Thyroid gland (tissue), 4 donors: ENCODE measurements at regions not wholly inside any gene's neighbourhood (a gene's known extent, or its start where the extent isn't known, plus 50 kb on each side); places are given as distances from the start of the nearest gene placed in this dataset.
"Not testable (repeated sequence)": the region's sequence is repeated elsewhere in the genome, so short reads cannot be mapped to it uniquely, and the experiment has no call there.

ENCODE experiments used
- DNase-seq, 2 donors: peaks; one replicate each; pipeline ENCODE4 v3.0.0-alpha.2; 2019
- H3K27ac ChIP-seq, 3 donors: fragments of 200-600 bp; sonication (generic); 1 replicate in 2 of 3; 2 replicates in 1 of 3; pipeline ENCODE4 v1.5.1; 2016 to 2019; ENCODE audit warnings: mild to moderate bottlenecking in 1 of 3, moderate library complexity in 1 of 3
- H3K27me3 ChIP-seq: fragments of 200-600 bp; sonication (generic); one replicate; pipeline ENCODE4 v1.5.1; 2019
- H3K36me3 ChIP-seq, 2 donors: fragments of 200-600 bp; sonication (generic); one replicate each; pipeline ENCODE4 v1.5.1; 2016 to 2019
- H3K4me1 ChIP-seq, 2 donors: fragments of 200-600 bp; sonication (generic); one replicate each; pipeline ENCODE4 v1.5.1; 2017 to 2019
- H3K4me3 ChIP-seq, 3 donors: fragments of 200-600 bp; sonication (generic); replicated peaks in 1 of 3; 1 replicate in 2 of 3; 2 replicates in 1 of 3; pipeline ENCODE4 v1.5.1; 2016; ENCODE audit warnings: mild to moderate bottlenecking in 1 of 3
- H3K9me3 ChIP-seq: fragments of 200-600 bp; sonication (generic); one replicate; pipeline ENCODE4 v1.5.1; 2017
- CTCF ChIP-seq, 6 experiments: fragments of 200-600 bp in 3 of 6; fragments of 450-650 bp in 3 of 6; sonication (generic) in 3 of 6; IDR thresholded peaks; one replicate each; pipeline ENCODE4 v1.5.1; 2016 to 2019; ENCODE audit warnings: antibody characterized with exemption in 6 of 6, mild to moderate bottlenecking in 2 of 6, inconsistent platforms in 1 of 6, moderate library complexity in 1 of 6
- WGBS, 2 donors: methylation state at CpG; one replicate each; pipeline ENCODE4 v1.1.5; 2017; 5-methylcytosine and 5-hydroxymethylcytosine counted together
- intact Hi-C: fragments of 100-400 bp; cut with DNase I; formaldehyde crosslinking; loops from one replicate; pipeline ENCODE4 v1.15.1; 2023

GRCh38 chr1:206380163-206380790, 90.0 kb upstream of the IKBKE start:
- H3K4me3 ChIP-seq, H3K4me1 ChIP-seq, H3K27me3 ChIP-seq, H3K9me3 ChIP-seq, H3K27ac ChIP-seq, H3K36me3 ChIP-seq, intact Hi-C loops, DNase-seq: not testable (repeated sequence)
- 56 to 89% methylated on average over 1 of the region's 4 CpGs for WGBS, 2 donors

- H3K4me3 ChIP-seq, H3K9me3 ChIP-seq, intact Hi-C loops, H3K36me3 ChIP-seq, H3K27me3 ChIP-seq, H3K4me1 ChIP-seq: not testable (repeated sequence)
- peak in 1 of 2 donors; percentile 2 for DNase-seq
- 60 to 90% methylated on average over 1 of the region's 7 CpGs for WGBS, 2 donors
- H3K27ac ChIP-seq: peak overlapping the region in 1 of 3 donors; percentile 46
Measured at GRCh38 chr1:206380791-206381610, 89.3 kb upstream of the IKBKE start.

- intact Hi-C loops, H3K27ac ChIP-seq, H3K36me3 ChIP-seq, H3K27me3 ChIP-seq, H3K9me3 ChIP-seq, H3K4me3 ChIP-seq, H3K4me1 ChIP-seq: not testable (repeated sequence)
- peak; percentile 5 to 12 for DNase-seq
- TF ChIP-seq CTCF (IDR thresholded peaks at IDR 0.05): peak in 3 of 6 experiments; percentile 14 to 41 (median 27)
- 85 to 93% methylated on average over 3 to 5 of the region's 11 CpGs for WGBS, 2 donors
Measured at GRCh38 chr1:206384029-206384807, 86.1 kb upstream of the IKBKE start.

DNA sequence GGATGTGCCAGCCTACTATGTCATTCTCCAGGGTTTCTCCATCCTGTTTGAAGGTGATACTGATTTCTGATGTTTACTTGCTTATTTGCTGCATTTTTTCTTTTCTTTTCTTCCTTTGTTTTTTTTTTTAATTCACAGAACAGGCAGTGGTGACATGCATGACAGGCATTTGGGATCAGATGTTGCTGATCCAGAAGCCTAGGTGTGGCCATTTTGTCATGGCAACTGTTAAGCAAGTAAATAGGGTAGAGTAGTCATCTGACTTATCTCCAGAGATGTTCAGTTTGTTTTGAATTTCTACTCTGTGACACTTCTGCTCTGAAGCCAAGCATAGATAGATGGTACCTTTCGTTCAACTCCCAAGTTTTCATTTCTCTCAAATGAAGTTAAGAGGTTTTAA, 85.4 kb upstream of the IKBKE start:
- 91 to 93% methylated on average over 1 of the region's 1 CpG for WGBS, 2 donors
- intact Hi-C loops, DNase-seq, H3K36me3 ChIP-seq, H3K4me3 ChIP-seq, H3K9me3 ChIP-seq, H3K27me3 ChIP-seq, H3K4me1 ChIP-seq, H3K27ac ChIP-seq: not testable (repeated sequence)

GRCh38 chr1:206387631-206388030, 82.6 kb upstream of the IKBKE start:
- no CpG with 5 or more reads among the region's 5 CpGs for WGBS, 2 donors
- H3K36me3 ChIP-seq, H3K4me1 ChIP-seq, intact Hi-C loops, H3K27ac ChIP-seq, DNase-seq, H3K9me3 ChIP-seq, H3K4me3 ChIP-seq, H3K27me3 ChIP-seq: not testable (repeated sequence)

DNA sequence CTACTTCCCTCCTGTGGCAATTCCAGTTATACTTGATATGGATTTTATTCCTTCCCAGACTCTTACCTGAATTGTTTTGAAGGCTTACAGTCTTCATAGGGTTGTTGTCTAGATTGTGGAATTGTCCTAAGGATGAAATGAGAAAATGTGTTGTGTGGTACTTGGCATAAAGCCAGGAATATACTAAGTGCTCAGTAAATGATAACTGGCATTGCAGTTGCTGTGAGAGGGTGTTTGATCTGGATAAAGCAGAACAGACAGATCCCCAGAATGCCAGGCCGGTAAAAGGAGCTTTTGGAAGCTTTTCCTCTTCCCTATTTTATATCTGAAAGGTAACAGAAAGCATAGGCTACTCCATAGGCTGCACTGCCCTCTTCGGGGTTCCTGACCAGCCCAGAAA, 78.4 kb upstream of the IKBKE start:
- H3K9me3 ChIP-seq, DNase-seq, H3K27me3 ChIP-seq, H3K4me3 ChIP-seq, intact Hi-C loops, H3K4me1 ChIP-seq, H3K27ac ChIP-seq, H3K36me3 ChIP-seq: not testable (repeated sequence)
- 94 to 100% methylated on average over 1 of the region's 2 CpGs for WGBS, 2 donors

- H3K4me3 ChIP-seq, H3K36me3 ChIP-seq, H3K9me3 ChIP-seq, DNase-seq, intact Hi-C loops, H3K4me1 ChIP-seq, H3K27me3 ChIP-seq, H3K27ac ChIP-seq: not testable (repeated sequence)
- WGBS, 2 donors: 43% methylated on average over 3 of the region's 6 CpGs; no CpG with 5 or more reads in 1 of the 2 donors
Measured at GRCh38 chr1:206397501-206397900, 72.8 kb upstream of the IKBKE start.

- intact Hi-C loops, H3K36me3 ChIP-seq, H3K4me1 ChIP-seq, H3K27ac ChIP-seq, H3K27me3 ChIP-seq, H3K9me3 ChIP-seq, H3K4me3 ChIP-seq: not testable (repeated sequence)
- WGBS, 2 donors: 38 to 75% methylated on average over 2 to 3 of the region's 3 CpGs
- peak; percentile 51 to 61 for DNase-seq
Measured at GRCh38 chr1:206398261-206398660, 72.0 kb upstream of the IKBKE start.

- H3K27ac ChIP-seq: peak overlapping the region in 1 of 3 donors; percentile 63
- intact Hi-C loops, H3K4me3 ChIP-seq, H3K4me1 ChIP-seq, H3K9me3 ChIP-seq, H3K36me3 ChIP-seq, H3K27me3 ChIP-seq: not testable (repeated sequence)
- peak; percentile 67 to 78 for DNase-seq
- 10% methylated on average over 2 of the region's 5 CpGs; no CpG with 5 or more reads in 1 of the 2 donors for WGBS, 2 donors
Measured at GRCh38 chr1:206403612-206404307, 66.5 kb upstream of the IKBKE start.

DNA sequence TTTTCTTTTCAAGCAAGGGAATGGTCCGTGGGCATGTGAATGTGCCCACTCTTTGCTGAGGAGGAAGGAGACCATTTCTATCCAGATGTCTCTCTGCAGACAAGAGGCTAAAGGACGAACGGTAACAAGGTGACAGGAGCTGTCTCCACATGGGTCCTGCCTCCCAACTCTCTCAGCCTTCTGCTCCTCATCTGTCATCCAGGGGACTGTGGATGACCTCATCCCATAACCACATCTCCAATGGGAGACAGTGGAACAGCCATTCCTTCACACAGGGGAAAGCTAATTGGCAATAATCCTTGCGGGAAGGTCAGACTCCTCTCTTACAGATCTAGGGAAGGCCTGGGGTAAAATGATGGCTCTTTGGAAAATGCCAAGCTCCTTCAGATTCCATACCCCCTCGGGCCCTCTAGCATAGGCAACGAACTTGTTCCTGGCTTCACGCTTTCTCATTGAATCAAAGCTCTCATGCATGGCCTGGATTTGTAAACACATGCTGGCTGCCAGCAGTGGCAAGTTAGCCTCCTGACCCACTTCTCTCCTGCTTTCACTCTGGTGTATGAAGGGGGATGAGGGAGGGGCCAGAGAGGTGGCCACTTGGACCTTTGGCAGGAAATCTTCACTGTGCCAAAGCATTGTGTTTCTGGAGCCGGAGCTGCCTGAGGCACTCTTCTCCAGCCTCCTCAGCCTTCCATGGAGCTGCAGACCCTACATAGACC, 65.8 kb upstream of the IKBKE start:
- WGBS, 2 donors: 13 to 60% methylated on average over 1 to 4 of the region's 8 CpGs
- intact Hi-C loops, H3K4me1 ChIP-seq, H3K9me3 ChIP-seq, H3K36me3 ChIP-seq, H3K4me3 ChIP-seq, H3K27me3 ChIP-seq: not testable (repeated sequence)
- peak overlapping the region in 2 of 3 donors; percentile 59 to 63 for H3K27ac ChIP-seq
- DNase-seq: peak; percentile 34 to 45

- WGBS, 2 donors: no CpG with 5 or more reads among the region's 7 CpGs
- H3K36me3 ChIP-seq, H3K9me3 ChIP-seq, H3K27me3 ChIP-seq, H3K4me3 ChIP-seq, H3K4me1 ChIP-seq, H3K27ac ChIP-seq, DNase-seq, intact Hi-C loops: not testable (repeated sequence)
Measured at GRCh38 chr1:206405282-206405681, 65.0 kb upstream of the IKBKE start.
